Natural killer cell (primary cell): ENCODE measurements at regions not wholly inside any gene's neighbourhood (a gene's known extent, or its start where the extent isn't known, plus 50 kb on each side); places are given as distances from the start of the nearest gene placed in this dataset.
A peak's percentile ranks its signal among the peaks of the same experiment; 100 is the strongest.

Experiments used
- ATAC-seq, 3 donors: fragments of 150-1000 bp in 2 of 3; fragments of 200-7000 bp in 1 of 3; cut with Tn5 transposase; 1 replicate in 1 of 3; 2 replicates in 2 of 3; pipeline ENCODE4 v1.10.0; 2021; ENCODE audit warnings: mild to moderate bottlenecking in 2 of 3, moderate library complexity in 2 of 3
- DNase-seq, 2 donors: peaks; one replicate each; pipeline versions ENCODE4 v3.0.0 to v3.0.0-alpha.2; 2013 to 2021; ENCODE audit warnings: mixed read lengths in 1 of 2
- H3K27ac ChIP-seq: one replicate; pipeline ENCODE4 v1.5.1; 2013; ENCODE audit warnings: mild to moderate bottlenecking, low read length
- H3K27me3 ChIP-seq: one replicate; pipeline ENCODE4 v1.6.1; 2013; ENCODE audit warnings: low read length; ENCODE audit not compliant: control insufficient read depth, insufficient read depth
- H3K36me3 ChIP-seq: one replicate; pipeline ENCODE4 v1.6.1; 2013; ENCODE audit warnings: low read length; ENCODE audit not compliant: control insufficient read depth, insufficient read depth
- H3K4me1 ChIP-seq: one replicate; pipeline ENCODE4 v1.6.1; 2013; ENCODE audit warnings: low read length; ENCODE audit not compliant: control insufficient read depth, insufficient read depth
- H3K4me3 ChIP-seq: one replicate; pipeline ENCODE4 v1.5.1; 2013; ENCODE audit warnings: low read length
- H3K9me3 ChIP-seq: one replicate; pipeline ENCODE4 v1.6.1; 2013; ENCODE audit warnings: low read length; ENCODE audit not compliant: control insufficient read depth, insufficient read depth
- H3K27ac Mint-ChIP-seq, 2 donors: one replicate each; pipeline ENCODE4 v1.8.0; 2022; ENCODE audit warnings: mild to moderate bottlenecking in 2 of 2, mixed read lengths in 2 of 2, moderate library complexity in 1 of 2
- H3K27me3 Mint-ChIP-seq, 2 donors: one replicate each; pipeline ENCODE4 v1.8.0; 2022; ENCODE audit warnings: low read depth in 2 of 2, mixed read lengths in 2 of 2
- H3K36me3 Mint-ChIP-seq: one replicate; pipeline ENCODE4 v1.8.0; 2022; ENCODE audit warnings: mixed read lengths
- H3K4me1 Mint-ChIP-seq, 2 donors: one replicate each; pipeline ENCODE4 v1.8.0; 2022; ENCODE audit warnings: mixed read lengths in 2 of 2
- H3K4me3 Mint-ChIP-seq: one replicate; pipeline ENCODE4 v1.8.0; 2022; ENCODE audit warnings: mild to moderate bottlenecking, moderate library complexity, mixed read lengths
- H3K9me3 Mint-ChIP-seq, 2 donors: one replicate each; pipeline ENCODE4 v1.8.0; 2022; ENCODE audit warnings: mixed read lengths in 2 of 2
- CTCF ChIP-seq: fragments of 200-600 bp; IDR thresholded peaks from one replicate; pipeline ENCODE4 v1.8.0; 2022; ENCODE audit warnings: antibody characterized with exemption
- WGBS: methylation state at CpG from one replicate; pipeline ENCODE4 v1.1.7; 2013; ENCODE audit warnings: missing lambda C conversion rate; ENCODE audit not compliant: insufficient coverage; 5-methylcytosine and 5-hydroxymethylcytosine counted together
- intact Hi-C: fragments of 100-400 bp; cut with micrococcal nuclease; formaldehyde crosslinking; loops from one replicate; pipeline ENCODE4 v1.14.2; 2022

- H3K27me3 ChIP-seq, result no peaks in the 10 kb centered on the region
- DNase-seq, result no peak
- H3K27ac Mint-ChIP-seq, result no peak overlapping the region
Observed at GRCh38 chr10:130350996-130351395, 214.8 kb downstream of the GLRX3 start.

DNA sequence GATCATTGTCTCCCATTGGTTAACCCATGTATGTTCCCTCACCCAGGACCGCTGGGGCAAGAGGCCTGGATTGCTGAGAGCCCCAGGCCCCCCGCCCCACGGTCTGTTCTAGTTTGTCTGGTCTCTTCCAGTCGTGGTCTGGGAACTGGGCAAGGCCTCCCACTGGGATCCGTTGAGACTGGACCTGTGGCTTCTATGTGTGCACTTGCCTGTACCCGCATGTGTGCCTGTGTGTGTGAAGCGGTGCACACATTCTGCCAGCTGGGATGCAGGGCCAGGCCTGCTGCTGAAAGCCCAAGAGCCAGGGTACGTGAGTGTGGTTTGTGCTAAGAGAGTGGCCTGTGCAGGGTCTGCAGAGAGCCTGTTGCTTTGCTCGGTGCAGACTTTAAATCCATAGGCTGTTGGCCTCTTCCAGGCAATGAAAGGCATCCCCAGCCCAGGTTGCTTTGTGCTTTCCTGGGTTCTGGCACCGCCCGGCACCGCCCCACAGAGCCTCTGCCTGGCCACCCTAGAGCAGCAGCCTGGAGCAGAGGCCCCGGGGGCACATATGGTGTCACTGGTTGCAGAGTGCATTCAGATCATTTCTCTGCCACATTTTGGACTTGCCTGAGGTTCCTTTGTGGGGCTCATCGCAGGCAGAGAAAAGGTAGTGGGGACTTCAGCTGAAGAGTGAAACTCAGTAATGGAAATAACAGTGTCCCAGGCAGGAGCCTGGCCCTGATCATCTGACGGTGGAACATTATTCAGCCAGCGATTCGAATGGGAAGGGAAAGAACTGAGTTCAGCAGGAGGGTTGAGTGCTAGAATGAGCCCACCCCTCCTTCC is 215.5 kb downstream of the GLRX3 start:
- peaks cover 0 to 5% of the 10 kb centered on the region in 2 donors for H3K27me3 Mint-ChIP-seq
- intact Hi-C loops, result no loop called here
- WGBS, result 86% methylated on average over 17 of the region's 17 CpGs
- no peaks in the 10 kb centered on the region for H3K4me1 Mint-ChIP-seq
- Histone ChIP-seq H3K27me3 (no peaks in the 10 kb centered on the region), H3K4me3 (no peak overlapping the region), H3K36me3 (no peaks in the 10 kb centered on the region), H3K4me1 (no peaks in the 10 kb centered on the region), H3K9me3 (no peaks in the 10 kb centered on the region), H3K27ac (no peak overlapping the region)
- DNase-seq, result no peak
- no peak for TF ChIP-seq CTCF
- H3K36me3 Mint-ChIP-seq, result no peaks in the 10 kb centered on the region
- H3K27ac Mint-ChIP-seq, result no peak overlapping the region
- peak in 1 of 3 donors; percentile 28 for ATAC-seq
- peaks cover 3% of the 10 kb centered on the region in 2 donors for H3K9me3 Mint-ChIP-seq
- H3K4me3 Mint-ChIP-seq, result no peak overlapping the region

More at GRCh38 chr10:130350996-130351395, 214.8 kb downstream of the GLRX3 start:
- H3K27me3 Mint-ChIP-seq, result peaks cover 0 to 7% of the 10 kb centered on the region in 2 donors
- no peak overlapping the region for H3K4me3 Mint-ChIP-seq
- no peak for TF ChIP-seq CTCF
- no peaks in the 10 kb centered on the region for H3K36me3 ChIP-seq
- ATAC-seq, result no peak
- H3K9me3 Mint-ChIP-seq, result peaks cover 3% of the 10 kb centered on the region in 2 donors
- H3K4me1 Mint-ChIP-seq, result no peaks in the 10 kb centered on the region
- H3K36me3 Mint-ChIP-seq, result no peaks in the 10 kb centered on the region
- H3K4me1 ChIP-seq, result no peaks in the 10 kb centered on the region
- no peak overlapping the region for H3K27ac ChIP-seq
- H3K4me3 ChIP-seq, result no peak overlapping the region
- 84% methylated on average over 3 of the region's 3 CpGs for WGBS
- H3K9me3 ChIP-seq, result no peaks in the 10 kb centered on the region
- intact Hi-C loops, result no loop called here

DNA sequence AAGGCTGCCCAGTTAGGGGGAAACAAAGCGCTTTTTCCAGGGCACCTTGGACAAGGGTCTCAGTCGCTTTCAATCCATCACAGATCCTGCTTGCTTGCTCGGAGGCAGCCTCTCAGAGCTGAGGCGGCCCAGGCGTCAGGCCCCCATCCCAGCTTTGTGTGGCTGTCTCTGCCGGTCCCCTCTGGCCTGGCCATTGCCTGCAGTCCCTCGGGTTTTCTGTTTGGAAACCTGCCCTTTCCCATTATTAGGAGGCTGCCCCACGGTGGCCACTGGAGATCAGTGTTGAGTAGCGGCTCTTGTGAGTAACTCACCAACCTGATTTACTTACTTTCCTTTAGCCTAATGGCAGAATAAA is 216.1 kb downstream of the GLRX3 start:
- DNase-seq (no peak), ATAC-seq (no peak)
- Histone ChIP-seq H3K4me1 (no peaks in the 10 kb centered on the region), H3K9me3 (no peaks in the 10 kb centered on the region), H3K36me3 (no peaks in the 10 kb centered on the region), H3K4me3 (no peak overlapping the region), H3K27ac (no peak overlapping the region), H3K27me3 (no peaks in the 10 kb centered on the region)
- TF ChIP-seq CTCF, result no peak
- H3K36me3 Mint-ChIP-seq, result no peaks in the 10 kb centered on the region
- H3K4me1 Mint-ChIP-seq, result no peaks in the 10 kb centered on the region
- intact Hi-C loops, result no loop called here
- H3K27ac Mint-ChIP-seq, result no peak overlapping the region
- H3K27me3 Mint-ChIP-seq, result no peaks in the 10 kb centered on the region
- peaks cover 2 to 3% of the 10 kb centered on the region in 2 donors for H3K9me3 Mint-ChIP-seq
- no peak overlapping the region for H3K4me3 Mint-ChIP-seq
- WGBS, result 65% methylated on average over 8 of the region's 9 CpGs
